NCI-H2171 treated with DMSO at 0.1 percent for 48 hours (cell line): ENCODE measurements at regions not wholly inside any gene's neighbourhood (a gene's known extent, or its start where the extent isn't known, plus 50 kb on each side); places are given as distances from the start of the nearest gene placed in this dataset.

Source experiments
- DNase-seq: peaks from one replicate; lab custom pipeline; 2025; lab: John Stamatoyannopoulos, UW

DNA sequence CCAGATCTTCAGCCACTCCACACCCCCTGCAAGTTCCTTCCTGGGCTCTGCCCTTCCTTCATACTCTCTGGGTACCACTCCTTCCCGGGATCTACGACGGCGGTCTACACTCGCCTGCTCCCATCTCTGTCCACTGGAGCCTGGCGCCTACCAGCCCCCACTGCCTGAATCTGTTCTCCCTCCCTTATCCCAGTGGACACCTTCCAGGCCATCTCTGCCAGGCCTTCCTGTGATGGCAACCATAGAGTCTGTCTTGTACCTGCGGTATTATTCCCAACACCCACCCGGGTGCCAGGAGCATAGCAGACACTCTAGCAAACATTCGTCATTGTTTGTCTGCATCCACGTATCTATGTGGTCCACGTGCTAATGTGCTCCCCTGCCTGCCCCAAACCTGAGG, 140.9 kb downstream of the ZFP36L2 start:
- no peak for DNase-seq

DNA sequence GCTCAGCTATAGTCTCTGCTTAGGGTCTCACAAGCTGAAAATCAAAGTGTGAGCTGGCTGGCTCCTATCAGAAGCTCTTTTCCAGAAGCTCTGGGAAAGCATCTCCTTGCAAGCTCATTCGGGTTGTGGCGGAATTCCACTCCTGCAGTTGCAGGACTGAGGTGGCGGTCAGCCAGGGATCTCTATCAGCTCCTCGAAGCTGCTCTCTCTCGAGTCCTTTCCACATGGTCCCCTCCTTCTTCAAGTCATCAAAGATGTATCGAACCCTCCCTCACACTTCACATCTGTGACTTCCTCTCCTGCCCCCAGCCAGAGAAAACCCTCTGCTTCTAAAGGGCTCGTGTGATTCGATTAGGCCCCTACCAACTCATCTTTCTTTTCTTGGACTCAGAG, 141.7 kb downstream of the ZFP36L2 start:
- no peak for DNase-seq

DNA sequence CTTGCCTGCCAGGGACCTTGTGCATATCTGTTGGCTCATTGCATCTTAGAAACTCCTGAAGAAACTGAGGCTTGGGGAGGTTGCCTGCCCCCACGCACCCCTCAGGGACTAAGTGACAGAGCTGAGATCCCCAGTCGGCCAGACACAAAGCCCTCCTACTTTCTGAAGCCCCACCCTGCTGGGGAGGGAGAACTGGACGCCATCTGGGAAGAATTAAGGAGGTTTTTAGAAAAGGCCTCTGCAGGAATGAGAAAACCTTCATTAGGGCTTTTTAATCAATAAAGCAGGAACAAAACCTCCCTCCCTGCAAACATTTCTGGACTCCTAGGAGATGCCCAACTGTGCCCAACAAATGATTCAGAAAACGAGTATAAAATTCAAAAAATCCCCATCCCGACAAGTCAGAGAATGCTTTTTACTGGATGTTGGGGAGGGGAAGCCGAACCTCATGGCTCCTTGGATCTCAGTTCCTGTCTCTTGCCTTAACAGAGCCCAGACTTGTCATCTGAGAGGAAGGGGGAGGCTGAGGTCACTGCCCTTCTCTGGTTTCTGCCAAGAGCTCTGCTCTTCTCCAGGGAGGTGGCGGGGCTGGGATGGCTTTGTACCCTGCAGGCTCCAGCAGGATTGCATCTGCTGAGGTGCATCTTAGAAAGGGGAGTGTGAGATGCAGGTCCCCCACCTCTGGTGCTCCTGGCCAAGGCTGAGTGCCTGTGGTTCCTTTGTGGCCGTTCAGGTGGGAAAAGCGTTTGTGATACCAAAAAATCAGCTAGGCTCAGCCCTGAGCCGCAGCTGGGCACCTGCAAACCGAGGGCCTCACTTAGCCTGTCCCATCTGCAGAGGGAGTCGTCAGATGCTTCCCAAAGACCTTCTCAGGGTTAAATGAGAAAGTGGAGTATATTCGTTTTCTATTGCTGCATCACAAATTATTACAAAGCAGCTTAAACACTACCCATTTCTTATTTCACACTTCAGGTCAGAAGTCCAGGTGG, 142.4 kb downstream of the ZFP36L2 start:
- DNase-seq = no peak

DNA sequence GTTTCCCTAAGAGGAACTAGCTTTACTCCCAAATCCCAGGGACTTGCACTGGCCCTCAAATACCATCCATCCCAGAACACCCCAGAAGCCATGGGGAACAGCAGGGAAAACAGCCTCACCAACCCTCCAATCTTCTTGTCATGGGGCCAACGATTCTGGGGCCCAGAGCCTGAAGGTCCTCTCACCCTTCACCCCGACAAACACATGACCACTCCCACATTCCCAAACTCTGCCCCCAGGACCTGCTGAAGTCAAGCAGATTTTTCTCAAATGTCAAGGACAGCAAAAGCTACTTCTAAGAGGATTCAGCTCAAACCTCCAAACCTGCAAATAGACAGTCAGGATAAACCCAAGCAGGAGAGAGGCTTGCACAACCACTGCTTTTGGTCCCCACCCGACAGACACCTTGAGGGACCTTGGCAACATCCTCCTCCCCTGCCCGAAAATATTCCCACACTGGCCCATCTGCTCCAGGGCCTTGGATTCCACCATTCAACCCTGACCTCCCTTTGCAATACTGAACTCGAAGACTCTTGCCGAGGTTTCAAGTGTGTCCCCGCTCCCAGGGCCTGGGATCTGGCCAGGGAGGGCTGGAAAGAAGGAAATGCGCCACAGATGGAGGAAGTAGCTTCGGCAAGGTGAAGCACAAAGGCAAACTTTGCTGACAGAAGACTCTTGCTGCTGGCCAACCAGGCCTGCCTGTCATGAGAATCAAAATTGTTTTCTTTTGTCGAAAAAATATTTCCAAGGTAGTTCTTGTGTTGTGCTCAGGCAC, 143.3 kb downstream of the ZFP36L2 start:
- DNase-seq = no peak

DNA sequence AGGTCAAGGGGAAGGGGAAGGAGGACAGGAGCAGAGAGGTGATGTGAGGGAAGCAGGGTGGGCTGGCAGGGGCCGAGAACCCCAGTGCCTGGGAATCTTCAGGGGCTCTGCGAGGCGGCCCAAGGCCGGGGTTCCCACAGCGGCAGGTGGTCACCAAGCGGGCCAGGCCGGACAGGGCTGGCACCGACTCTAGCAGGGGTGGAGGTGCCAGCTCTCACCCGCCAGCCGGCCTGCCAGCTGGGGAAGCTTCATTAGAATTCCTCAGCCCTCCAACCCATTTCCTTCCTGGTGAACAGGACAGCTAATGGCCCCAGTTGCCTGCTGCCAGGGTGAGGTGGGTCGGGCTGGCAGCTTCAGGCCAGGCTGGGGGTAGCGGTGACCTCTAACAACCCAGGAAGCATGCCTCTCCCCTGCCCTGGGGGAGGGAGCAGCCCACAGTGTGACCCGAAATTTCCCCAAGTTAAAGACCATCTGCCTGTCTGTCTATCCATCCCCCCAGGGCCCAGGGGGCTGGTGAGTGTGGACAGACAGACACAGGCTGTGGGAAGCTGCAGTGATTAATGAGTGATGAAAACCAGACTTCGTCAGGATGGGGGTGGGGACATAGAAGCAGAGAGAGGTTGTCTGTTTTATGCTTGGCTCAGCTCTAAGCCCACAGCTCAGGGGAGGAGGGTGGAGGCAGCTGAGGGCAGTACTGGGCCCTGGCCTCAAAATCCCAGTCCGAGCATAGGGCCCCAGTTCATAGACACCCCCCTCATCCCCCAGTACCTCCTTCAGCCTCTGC, 144.1 kb downstream of the ZFP36L2 start:
- DNase-seq = no peak

DNA sequence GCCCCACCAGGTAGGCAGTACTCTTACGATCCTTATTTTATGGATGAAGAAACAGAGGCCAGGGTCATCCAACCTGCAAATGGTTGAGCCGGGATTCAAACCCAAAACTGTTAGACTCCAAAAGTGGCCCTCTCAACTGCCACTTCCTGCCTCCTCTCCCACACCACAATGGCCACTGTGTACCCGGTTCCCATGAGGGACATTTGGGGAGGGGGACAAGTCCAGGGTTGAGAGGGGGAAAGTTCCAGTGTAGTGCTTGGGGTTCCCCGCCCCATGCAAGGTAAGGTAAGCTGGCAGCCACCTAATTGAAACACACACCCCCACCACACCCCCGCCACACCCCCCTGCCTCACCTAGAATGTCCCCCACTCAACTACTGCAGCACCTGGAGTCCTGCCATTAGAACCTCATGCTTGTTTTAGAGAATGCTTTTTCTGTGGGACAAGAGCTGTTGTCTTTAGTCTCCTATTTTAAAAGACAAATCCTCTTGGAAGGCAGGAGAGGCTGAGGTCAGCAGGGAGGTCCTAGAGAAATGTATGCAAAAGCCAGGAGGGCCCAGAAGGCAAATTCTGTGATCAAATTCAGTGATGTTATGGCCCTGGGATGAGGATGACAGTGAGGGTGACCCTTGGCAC, 145.2 kb downstream of the ZFP36L2 start:
- no peak for DNase-seq

DNA sequence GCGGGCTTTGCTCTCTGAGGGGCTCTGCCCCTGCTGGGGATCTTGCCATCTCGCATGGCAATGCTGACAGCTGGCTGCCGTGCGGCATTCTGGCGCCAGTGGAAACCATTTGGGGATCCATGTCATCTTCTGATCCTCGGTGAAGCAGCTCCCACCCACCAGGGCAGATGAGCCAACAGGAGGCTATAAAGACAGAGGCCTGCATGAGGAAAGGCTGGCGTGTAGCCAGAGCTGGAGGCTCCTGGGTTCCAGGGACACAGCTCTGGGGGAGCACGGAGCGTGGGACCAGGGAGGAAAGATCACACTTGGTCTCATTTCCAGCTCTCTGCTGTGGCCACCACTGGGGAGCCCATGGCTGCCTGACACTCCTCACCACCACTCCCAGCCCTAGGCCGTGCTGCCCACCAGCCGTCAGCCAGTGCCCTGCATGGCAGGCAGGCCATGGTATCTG, 145.8 kb downstream of the ZFP36L2 start:
- no peak for DNase-seq

DNA sequence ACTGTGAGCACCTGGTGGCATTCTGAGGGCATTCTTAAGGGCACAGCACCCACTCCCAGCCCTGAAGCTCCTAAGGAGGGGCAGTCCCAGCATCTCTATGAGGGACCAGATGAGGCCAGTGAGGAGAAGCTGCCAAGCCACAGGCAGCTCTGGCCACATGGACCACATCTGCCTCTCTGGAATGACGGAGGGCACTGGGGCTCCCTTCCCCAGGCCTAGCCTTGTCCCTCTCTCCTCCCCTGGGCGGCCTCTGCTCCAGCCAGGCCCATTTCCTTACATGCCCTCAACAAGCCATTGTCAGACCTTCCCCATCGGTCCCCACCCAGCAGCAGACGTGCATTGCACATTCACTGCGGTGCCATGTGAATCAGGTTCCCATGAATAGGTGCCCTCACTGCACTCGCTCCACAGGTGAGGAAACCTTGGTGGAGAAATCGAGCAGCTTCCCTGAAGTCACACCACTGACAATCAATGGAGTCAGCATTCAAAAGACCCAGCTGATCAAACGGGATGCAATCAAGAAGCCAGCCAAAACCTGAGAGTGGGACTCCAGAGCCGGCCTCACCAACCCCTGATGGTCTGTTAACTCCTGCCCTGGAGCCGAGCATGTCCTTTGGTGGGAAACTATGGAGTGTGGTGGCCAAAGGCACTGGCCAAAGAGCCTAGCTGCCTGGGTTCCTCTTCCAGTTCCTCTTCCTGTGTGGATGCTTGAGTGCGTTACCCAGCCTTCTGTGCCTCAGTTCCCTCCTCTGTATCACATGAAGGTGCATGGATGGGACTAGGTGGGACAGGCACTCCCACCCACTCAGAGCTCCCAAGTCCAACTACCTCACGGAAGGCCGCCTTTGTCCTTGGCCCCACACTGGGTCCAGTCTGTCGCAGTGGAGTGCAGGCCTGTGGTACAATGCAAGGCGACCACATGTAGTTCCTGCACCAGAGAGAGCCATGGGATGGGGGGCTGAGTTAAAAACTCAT, 147.3 kb downstream of the ZFP36L2 start:
- DNase-seq = no peak

DNA sequence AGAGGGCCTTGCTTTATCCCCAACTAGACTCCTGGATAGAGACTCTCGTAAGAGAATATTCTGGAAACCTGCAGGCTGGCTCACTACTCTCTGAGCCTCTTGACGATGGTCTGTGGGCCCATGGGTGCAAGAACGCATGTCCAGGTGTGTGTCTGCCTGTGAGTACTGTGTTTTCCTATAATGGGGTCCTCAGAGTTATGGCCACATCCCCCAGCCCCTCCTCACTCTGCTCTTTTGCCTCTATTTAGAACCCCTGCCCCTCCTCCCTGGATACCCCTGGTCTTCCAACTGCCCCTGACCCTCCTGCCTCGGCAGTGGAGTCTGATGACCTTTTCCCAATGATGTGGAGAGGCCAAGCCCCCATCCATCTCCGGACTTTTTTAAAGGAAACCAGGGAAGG, 148.1 kb downstream of the ZFP36L2 start:
- no peak for DNase-seq

DNA sequence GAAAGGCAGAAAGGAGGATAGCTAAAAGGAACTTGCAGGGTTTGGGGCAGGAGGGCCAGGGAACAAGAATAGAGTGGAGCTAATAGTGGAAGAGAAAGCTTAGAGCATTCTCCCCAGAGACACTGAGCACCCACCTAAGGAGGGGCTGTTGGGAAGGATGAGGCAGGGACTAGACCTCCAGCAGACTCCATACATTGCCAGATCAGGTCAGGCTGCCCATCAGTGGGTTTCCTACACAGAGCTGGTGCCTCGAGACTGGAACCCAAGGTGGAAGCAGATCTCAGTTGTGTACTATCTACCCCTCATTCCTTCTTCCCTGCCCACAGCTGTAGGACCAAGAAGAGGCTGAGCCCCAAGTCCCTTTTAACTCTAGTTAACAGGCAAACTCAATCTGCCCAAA, 148.5 kb downstream of the ZFP36L2 start:
- DNase-seq = no peak

DNA sequence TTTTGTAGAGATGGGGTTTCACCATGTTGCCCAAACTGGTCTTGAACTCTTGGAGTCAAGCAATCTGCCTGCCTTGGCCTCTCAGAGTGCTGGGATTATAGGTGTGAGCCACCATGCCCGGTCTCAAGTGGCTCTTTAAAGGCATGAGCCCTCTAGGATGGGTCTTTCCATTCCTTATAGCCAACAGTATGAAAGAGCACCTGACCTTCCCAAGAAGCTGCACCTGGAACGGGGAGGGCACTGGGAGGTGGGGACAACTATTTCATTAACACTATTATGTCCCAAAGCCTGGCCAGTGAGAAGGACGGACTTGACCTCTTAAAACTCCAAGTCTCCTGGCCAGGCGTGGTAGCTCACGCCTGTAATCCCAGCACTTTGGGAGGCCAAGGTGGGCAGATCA, 149.7 kb downstream of the ZFP36L2 start:
- no peak for DNase-seq

DNA sequence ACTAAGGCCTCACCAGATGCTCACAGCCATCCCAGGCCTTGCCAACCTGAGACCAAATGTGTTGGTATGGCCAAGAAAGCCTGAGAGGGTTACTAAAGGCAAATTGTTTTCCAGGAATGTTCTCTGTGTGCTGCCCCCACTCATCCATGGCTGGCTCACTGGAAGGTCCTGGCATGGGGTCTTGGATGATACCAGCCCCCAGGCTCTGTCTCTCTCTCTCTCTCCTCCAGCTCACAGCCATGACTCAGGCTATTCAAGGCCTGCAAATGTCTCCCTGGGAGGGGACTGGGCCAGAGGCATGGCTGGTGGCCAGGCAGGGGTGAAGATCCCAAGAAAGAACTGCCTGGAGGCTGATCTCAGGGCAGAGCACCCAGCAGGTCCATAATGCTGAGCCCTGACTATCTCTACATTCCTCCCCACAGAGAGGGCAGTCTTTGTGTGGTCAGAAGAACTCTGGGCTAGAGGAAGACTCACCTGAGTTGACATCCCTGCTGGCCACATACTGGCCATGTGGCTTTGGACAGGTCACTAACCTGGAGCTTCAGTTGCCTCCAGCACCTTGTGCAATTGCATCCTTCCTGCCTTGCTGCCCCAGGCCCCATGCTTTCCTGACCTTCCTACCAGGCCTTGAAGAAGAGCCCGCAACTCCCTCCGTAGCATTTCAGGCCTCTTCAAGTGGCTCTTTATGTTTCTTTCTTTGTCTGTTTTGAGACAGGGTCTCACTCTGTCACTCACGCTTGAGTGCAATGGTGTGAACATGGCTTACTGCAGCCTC, 150.4 kb downstream of the ZFP36L2 start:
- no peak for DNase-seq

DNA sequence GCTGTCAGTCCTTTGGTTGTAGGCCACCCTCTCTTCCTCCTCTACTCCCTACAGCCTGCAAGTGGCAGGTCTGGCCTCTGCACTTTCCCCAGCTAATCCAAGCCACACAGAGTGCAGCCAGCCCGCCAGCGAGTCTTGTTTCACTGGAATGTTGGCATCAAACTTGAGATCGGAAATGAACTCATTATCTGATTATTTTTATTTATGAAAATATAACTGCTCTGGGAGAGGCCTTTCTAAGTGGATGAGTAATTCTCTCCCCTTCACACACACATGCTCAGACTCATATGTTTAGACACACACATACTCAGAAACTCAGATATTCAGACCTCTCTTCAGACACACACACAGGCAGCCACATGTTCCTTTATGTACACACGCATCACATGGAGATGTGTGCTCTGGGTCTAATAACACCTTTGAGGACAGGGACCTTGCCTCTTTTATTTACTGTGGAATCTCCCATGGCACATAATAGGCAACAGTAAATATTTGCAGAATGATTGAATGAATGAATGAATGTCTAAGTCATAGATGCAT, 151.3 kb downstream of the ZFP36L2 start:
- DNase-seq = no peak

DNA sequence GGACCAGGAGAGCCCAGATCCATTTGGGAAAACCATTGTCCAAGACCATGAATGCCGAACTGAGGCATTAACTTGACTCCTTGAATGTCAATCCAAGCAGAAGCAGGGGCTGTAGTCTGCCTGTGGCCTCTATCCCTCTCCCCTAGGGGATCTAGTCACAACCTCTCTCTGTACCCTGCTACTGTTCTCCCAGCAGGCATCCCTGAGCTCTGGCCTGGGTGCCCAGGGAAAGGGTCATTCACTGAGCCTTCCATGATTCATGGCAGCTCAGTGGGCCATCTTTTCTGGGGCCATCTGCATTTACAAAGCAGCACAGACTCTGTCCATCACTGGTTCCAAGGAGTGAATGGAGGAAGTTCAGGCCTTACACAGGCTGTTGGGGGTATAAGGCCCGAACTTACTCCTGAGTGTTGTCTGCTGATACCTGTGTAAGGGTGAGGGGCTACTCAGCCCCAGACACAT, 151.8 kb downstream of the ZFP36L2 start:
- no peak for DNase-seq

DNA sequence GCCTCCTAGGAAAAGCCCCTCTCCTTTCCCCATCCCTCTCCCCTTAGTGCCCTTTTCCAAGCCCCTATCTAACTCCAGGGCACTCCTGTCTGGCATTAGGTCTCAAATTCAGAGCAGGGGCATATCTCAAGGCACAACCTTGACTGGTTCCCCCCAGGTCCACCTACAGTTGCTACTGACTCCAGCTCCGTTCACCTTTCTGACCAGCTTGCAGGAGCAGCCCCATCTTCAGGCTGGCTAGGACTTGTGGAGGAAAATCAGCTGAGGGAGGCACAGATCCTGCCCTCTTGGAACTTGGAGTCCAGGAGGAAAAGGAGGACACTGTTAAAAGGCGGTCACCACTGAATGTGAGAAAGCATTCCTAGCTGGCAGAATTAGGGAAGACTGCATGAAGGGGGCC, 152.4 kb downstream of the ZFP36L2 start:
- no peak for DNase-seq

DNA sequence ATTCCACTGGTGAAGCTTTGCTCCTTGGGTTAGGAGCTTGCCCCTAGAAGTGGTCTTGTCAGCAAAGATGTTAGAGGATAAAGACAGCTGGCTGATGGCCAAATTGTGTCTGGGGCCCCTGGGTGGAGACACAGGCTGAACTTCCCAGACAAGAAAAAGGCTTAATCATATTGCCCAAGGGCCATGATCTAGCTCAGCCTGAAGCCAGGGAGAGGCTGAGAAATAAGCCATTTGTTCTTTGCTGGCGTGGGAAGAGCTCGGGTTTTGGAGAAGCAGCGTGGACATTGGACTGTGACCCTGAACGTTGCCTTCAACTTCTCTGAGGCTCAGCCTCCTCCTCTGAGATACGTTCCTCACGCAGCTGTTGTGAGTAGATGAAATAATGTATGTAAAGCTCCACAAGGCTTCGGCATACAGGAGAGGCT, 153.0 kb downstream of the ZFP36L2 start:
- no peak for DNase-seq

DNA sequence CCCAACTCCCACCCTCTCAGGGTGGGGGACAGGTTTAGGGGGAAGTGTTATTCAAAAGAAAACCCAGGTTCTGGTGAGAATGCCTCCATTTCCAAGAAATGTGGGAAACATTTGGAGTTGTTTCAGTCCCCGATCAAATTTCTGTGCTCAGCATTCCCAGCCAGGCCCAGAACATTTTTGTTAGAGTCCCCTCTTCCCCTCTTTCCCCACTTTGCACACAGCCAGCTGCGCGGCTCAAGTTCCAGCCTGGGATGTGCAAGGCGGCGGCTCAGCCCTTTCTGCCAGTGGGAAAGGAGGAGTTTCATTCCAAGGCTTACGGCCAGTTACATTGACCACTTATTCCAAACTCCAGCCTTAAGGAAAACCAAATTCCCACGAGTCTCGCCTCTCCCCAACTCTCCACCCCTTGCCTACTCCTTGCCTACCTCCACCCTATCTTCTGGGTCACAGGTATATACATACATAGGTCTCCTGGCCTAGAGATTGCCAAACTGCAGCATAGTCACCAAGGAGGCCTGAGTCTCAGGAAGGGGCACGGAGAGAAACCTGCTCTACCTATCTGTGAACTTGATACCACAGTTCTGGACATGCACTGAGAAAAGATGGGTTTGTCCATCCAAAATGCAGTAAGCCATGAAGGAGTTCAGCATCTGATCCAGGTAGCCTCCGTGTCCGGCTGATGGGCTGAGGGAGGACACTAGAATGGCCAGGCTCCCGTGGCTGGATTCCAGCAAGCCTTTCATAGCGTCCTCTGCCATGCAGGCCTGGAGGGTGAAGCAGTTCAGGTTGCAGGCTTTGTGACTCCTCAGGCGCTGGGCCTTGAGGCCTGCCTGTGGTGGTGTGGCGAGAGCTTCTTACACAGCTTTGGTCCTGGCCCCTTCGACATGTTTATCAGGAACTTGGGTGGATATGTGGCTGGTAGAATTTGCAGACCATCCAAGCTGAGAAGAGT, 154.5 kb downstream of the ZFP36L2 start:
- DNase-seq = no peak
